ENCODE measurements at regions not wholly inside any gene's neighbourhood (a gene's known extent, or its start where the extent isn't known, plus 50 kb on each side); places are given as distances from the start of the nearest gene placed in this dataset.

- TF ChIP-seq CTCF (IDR thresholded peaks at IDR 0.05; ENCODE audit: poor library complexity, severe bottlenecking) (no peak), SMC3 (conservative IDR thresholded peaks at IDR 0.05; ENCODE audit: poor library complexity) (no peak), REST (IDR thresholded peaks at IDR 0.05; ENCODE audit: borderline replicate concordance) (no peak), EZH2 (IDR thresholded peaks at IDR 0.05; ENCODE audit: borderline replicate concordance, insufficient read depth, low read length, poor library complexity, severe bottlenecking) (no peak), MXI1 (conservative IDR thresholded peaks at IDR 0.05; ENCODE audit: poor library complexity, severe bottlenecking) (no peak), EP300 (conservative IDR thresholded peaks at IDR 0.05; ENCODE audit: poor library complexity, severe bottlenecking) (no peak), POLR2AphosphoS5 (IDR thresholded peaks at IDR 0.05) (no peak), RAD21 (conservative IDR thresholded peaks at IDR 0.05) (no peak)
Observed at GRCh38 chr18:46252759-46253158, 148.6 kb downstream of the HAUS1 start.

Data from neural cell (in vitro differentiated cells).